ENCODE measurements at regions not wholly inside any gene's neighbourhood (a gene's known extent, or its start where the extent isn't known, plus 50 kb on each side); places are given as distances from the start of the nearest gene placed in this dataset.

DNA sequence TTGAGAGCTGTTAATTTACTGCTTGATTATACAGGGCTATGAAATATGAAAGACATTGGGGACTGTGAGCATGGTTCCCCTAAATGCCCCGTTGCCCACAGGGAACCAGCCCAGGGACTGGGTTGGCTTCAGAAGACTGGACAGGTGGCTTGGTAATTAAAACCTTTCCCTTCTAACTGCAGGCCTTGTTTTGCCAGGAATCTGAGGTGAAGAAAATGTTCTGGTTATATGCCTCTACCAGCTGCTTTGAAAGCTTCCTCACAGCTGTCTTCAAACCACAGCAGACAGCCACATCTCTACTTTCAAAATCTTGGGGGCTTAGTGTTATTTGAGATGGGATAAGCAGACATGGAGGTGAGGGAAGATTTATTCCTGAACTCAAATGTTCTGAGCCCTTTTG, 153.3 kb upstream of the SPRY4 start:
- TF ChIP-seq CBX1 (IDR thresholded peaks at IDR 0.05; ENCODE audit: low read depth) (no peak), ZFP41 (CRISPR knock-in tag; IDR thresholded peaks at IDR 0.05; ENCODE audit: borderline replicate concordance) (no peak), JUNB (CRISPR knock-in tag; IDR thresholded peaks at IDR 0.05; ENCODE audit: borderline replicate concordance) (no peak), ZNF513 (CRISPR knock-in tag; conservative IDR thresholded peaks at IDR 0.05) (no peak), HMGXB4 (CRISPR knock-in tag; IDR thresholded peaks at IDR 0.05; ENCODE audit: borderline replicate concordance in 1 of 2, low read depth in 1 of 2) (no peak), ZNF737 (CRISPR knock-in tag; IDR thresholded peaks at IDR 0.05; ENCODE audit: borderline replicate concordance) (no peak), SUZ12 (IDR thresholded peaks at IDR 0.05; ENCODE audit: low read depth, low read length) (no peak), ZFX (CRISPR knock-in tag; IDR thresholded peaks at IDR 0.05; ENCODE audit: low read depth) (no peak), SMAD1 (CRISPR knock-in tag; IDR thresholded peaks at IDR 0.05; ENCODE audit: borderline replicate concordance, low read depth) (no peak)
- TF ChIP-seq, protein P1, sequence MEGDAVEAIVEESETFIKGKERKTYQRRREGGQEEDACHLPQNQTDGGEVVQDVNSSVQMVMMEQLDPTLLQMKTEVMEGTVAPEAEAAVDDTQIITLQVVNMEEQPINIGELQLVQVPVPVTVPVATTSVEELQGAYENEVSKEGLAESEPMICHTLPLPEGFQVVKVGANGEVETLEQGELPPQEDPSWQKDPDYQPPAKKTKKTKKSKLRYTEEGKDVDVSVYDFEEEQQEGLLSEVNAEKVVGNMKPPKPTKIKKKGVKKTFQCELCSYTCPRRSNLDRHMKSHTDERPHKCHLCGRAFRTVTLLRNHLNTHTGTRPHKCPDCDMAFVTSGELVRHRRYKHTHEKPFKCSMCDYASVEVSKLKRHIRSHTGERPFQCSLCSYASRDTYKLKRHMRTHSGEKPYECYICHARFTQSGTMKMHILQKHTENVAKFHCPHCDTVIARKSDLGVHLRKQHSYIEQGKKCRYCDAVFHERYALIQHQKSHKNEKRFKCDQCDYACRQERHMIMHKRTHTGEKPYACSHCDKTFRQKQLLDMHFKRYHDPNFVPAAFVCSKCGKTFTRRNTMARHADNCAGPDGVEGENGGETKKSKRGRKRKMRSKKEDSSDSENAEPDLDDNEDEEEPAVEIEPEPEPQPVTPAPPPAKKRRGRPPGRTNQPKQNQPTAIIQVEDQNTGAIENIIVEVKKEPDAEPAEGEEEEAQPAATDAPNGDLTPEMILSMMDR (CRISPR knock-in tag; IDR thresholded peaks at IDR 0.05) = no peak
- TF ChIP-seq, protein P2, sequence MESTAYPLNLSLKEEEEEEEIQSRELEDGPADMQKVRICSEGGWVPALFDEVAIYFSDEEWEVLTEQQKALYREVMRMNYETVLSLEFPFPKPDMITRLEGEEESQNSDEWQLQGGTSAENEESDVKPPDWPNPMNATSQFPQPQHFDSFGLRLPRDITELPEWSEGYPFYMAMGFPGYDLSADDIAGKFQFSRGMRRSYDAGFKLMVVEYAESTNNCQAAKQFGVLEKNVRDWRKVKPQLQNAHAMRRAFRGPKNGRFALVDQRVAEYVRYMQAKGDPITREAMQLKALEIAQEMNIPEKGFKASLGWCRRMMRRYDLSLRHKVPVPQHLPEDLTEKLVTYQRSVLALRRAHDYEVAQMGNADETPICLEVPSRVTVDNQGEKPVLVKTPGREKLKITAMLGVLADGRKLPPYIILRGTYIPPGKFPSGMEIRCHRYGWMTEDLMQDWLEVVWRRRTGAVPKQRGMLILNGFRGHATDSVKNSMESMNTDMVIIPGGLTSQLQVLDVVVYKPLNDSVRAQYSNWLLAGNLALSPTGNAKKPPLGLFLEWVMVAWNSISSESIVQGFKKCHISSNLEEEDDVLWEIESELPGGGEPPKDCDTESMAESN (CRISPR knock-in tag; conservative IDR thresholded peaks at IDR 0.05) = no peak
